Ishikawa (cell line): ENCODE measurements at regions not wholly inside any gene's neighbourhood (a gene's known extent, or its start where the extent isn't known, plus 50 kb on each side); places are given as distances from the start of the nearest gene placed in this dataset.

Experiments used
- FOXM1 ChIP-seq: IDR thresholded peaks from 2 replicates; pipeline ENCODE4 v1.6.1; 2012; ENCODE audit warnings: low read depth, borderline replicate concordance
- NFIC ChIP-seq: IDR thresholded peaks from 2 replicates; pipeline ENCODE4 v1.6.1; 2012
- TAF1 ChIP-seq: IDR thresholded peaks from 2 replicates; pipeline ENCODE4 v1.6.1; 2012; ENCODE audit warnings: low read depth, mild to moderate bottlenecking
- YY1 ChIP-seq: IDR thresholded peaks from 2 replicates; pipeline ENCODE4 v1.6.1; 2012; ENCODE audit warnings: low read depth

DNA sequence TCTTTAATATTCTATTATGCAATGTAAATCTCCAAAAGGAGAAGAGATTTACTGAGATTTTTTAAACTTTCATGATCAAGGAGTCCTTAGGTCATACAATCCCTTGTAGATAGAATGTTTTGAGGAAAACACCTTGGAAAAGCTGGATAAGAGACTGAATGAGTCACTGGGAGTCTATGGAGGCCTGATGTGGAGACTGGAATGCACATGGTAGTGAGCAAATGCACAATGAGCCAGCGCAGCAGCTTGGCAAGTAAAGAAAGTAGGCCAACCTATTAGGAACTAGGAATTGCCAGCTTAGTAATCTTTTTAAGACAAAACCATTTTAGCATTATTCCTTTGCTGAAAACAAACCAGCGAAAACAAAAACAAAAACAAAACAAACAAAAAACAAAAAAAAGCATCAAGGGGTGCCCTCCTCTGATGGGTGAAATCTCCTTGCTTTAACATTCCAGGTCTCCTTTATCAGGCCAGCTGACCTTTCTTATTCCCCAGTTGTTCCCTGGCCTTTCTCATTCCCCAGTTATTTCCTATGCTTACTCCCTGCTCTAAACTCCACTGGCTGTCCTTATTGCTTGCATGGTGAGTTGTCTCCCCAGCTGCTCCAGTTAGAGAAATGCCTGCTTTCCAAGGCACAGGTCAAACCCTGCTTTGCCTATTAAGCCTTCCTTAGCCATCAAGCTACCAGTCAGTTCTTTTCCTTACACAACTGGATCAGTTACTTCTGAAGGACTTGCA lies 135.8 kb downstream of the PLCE1 start:
- no peak for TF ChIP-seq YY1
- no peak for TF ChIP-seq NFIC
- no peak for TF ChIP-seq TAF1
- no peak for TF ChIP-seq FOXM1
